Eye (tissue), 1 donor: ENCODE measurements at regions not wholly inside any gene's neighbourhood (a gene's known extent, or its start where the extent isn't known, plus 50 kb on each side); places are given as distances from the start of the nearest gene placed in this dataset.

Experiments used
- DNase-seq: peaks from one replicate; pipeline ENCODE4 v3.0.0-alpha.2; 2015

DNA sequence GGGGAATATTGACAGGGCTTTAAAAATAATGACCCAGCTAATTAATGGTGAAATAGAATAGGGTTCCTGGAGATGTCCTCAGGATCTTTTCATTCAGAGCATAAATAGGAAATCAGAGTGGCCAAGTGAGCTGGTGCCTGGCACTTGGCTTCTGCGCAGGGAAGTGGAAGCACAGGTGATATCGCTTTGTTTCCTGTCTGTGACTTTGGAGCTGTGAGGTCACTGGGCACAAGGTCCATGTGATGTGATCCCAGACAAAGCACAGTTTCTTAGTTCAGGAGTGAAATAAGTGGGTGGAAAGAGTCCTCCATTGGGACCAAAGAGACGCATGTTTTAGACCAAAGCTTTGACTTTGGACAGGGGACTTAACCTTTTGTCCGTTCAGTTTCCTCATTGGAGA is 338.3 kb downstream of the CYRIA start:
- no peak for DNase-seq

DNA sequence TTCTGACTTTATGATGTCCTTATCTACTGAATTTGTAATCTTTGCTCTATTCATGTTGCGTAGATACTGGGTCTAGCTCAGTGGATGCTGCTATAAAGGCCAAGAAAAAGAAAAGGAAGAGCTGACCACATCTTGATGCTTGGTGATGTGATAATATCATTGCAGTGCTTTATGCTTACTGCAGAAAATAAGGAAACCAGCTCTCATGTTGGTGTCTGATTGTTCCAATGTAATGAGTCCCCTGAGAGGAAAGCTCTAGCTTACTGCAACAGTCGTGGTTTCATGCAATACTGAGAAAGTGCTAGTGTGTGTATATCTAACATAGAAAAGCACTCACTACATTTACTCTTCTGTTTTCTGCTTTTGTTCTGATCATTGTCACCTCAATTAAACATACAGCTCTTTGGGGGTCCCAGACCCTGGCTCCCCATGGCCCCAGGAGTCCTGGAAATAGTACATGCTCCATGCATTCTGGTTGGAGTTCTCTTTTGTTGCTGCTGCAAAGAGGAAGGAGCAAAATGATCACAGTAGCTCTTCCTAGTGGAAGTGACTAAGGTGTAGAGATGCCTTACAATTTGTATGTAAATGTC is 338.8 kb downstream of the CYRIA start:
- no peak for DNase-seq

DNA sequence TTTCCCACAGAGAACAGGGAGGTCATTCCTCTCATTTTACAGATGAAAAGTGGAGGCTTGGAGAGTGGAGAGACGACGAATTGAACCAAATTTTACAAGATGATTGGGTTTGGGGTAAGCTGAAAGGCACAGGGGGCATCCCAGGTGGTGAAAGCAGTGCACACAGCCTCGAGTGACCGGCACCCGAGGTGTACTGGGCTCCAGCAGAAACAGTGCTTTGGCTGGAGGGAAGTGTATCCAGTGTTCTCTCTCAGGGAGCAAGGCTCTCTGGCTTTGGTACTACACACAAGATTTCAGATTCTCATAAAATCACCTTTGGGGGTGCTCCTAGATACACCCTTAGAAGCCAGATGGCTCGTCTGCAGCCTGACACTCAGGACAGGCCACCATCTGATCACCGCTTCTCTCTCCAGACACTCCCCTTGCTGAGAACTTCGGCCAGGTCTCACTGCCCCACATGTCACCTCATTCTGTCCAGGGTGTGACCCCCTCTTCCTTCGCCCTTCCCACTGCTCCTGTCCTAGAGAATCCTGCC is 339.6 kb downstream of the CYRIA start:
- DNase-seq, result no peak

DNA sequence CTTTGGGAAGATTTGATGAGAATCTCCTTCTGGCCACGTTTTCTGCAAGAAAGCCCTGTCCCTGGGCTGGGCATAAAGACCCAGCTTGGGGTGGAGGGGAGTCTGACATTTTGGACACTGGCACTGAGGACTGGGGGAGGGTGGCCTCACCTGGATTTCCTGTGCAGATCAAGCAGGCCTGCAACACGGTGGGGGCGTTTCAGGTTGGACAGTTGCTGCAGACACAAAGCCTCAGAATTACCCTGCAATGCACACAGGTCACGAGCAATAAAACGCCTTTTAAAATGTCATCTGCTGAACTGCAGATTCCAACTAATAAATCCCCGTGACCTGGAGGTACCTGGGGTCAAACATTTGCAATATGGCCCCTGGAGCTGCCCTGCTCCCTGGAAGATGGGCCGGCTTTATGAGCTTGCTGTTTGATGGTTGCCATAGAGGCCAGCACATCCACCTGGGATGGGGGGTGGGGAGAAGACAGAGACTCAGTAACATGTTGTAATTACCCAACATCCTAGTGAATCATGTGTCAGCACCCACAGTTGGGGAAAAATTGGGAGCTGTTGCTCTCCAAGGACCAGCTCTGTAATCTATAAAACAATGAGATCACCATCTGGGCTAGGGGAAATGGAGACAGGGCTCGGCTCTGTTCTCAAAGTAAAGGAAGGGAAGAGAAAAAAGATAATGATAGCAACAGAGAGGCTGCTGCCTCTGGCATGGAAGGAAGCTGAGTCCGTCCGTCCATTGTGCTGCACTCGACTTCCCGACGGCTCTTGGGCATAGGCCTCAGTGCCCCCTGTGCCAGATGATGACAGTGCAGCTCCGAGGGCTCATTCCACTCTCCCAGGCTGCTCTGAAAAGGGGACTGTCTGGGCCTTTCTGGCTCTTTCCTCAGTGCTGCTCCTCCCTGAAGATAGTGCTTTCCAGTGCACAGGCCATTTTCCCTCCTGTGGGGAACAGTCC is 340.3 kb downstream of the CYRIA start:
- no peak for DNase-seq

DNA sequence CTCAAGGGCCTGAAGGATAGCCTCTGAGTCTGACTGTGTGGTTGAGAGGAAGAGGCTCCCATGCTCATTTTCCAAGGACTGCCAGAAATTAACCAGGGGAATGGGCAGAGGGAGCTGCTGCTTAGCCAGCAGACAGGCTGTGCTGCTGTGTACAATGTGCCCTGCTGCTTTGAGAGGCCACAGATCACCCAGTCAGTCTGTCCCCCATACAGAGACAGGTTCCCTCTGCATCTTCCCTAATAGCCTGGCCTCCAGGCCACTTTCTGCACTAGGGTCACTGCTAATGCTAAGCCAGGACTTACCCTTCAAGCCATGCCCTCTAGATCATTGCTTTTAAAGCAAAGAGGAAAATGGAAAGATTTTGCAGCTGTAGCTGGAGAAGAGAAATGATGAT is 341.1 kb downstream of the CYRIA start:
- DNase-seq, result no peak

DNA sequence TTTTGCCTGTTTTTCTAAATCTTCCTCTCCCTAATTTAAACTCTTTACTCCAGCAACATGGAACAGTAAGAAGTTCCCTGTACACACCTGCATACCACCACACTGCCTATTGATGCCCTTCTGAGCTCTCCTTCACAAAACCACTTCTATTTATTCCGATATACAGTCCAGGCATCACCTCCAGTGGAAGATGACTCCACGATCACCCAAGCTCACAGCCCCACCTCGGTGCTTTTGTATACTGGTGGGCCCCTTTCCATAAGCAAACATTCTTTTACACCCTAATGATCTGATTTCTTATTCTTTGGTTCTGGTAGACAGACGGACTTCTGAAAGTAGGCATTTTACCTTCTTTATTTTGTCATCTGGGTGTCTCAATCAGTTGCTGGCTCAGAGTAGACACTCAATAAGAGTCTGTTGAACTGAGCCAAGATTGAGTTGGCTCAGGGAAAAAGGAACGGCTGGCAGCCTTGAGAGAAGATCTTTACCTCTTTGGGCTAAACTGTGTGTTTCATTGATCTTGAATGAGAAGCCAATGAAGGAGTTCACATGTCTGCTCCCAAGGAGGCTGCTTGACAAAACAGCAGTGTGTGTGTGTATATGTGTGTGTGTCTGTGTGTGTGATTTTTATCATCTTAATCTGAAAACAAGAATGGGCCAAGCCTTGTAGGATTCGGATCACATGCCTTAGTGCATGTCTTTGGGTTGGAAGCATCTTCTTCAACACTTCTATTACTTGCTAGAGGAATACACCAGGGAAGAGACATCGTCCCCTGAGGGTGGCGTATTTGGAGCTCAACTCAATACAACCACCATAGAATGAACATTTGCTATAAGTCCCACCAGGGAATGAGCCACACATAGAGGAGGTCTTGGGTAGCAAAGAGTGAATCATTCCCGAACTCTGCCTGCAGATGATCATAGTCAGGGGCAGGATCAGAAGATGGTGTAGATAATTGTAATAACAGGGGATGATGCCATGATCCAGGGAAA is 341.8 kb downstream of the CYRIA start:
- no peak for DNase-seq

DNA sequence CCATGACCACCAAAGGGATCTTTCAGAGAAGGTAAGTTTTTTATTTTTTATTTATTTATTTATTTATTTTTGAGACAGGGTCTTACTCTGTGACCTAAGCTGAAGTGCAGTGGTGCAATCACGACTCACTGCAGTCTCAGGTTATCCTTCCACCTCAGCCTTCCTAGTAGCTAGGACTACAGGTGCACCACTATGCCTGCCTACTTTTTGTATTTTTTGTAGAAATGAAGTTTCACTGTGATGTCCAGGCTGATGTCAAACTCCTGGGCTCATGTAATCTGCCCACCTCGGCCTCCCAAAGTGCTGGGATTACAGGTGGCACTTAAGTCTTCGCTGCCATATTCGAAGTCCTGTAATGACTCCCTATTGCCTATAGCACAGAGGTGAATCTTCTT is 342.5 kb downstream of the CYRIA start:
- DNase-seq, result no peak

DNA sequence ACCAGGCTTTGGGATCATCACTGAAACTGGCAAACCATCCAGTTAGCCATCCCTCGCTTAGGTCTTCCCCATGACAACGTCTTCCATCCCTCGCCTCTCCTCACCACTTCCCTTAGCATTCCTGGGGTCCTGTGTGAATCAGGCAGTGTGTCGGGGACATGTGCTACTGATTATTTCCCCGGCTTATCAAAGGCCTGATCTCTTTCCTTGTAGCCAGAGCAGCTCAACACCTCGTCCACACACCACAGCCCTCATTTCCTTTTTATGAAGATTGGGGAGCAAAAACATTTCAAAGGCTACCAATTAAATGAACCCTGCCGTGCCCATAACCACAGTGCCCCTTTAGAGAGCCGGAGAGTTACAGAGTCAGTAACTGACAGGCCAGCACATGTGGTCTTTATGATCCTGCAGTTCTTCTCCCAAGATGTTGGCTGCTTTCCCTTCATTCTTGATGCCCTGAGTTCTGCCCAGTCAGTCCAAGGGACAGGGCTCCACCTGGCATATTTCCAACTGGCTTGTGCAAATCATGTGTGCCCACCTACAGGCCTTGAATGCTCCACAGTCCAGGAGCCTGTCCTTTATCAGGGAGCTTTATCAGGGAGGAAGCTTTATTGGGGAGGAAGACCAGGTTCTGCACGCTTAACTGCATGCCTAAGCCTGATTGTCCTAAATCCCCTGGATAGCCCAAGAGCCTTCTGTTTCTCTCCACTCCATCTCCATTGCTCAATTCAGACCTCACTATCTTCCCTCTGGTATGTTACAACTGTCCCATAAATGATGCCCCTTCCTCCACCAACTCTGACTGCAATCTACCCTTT is 343.1 kb downstream of the CYRIA start:
- DNase-seq, result no peak

DNA sequence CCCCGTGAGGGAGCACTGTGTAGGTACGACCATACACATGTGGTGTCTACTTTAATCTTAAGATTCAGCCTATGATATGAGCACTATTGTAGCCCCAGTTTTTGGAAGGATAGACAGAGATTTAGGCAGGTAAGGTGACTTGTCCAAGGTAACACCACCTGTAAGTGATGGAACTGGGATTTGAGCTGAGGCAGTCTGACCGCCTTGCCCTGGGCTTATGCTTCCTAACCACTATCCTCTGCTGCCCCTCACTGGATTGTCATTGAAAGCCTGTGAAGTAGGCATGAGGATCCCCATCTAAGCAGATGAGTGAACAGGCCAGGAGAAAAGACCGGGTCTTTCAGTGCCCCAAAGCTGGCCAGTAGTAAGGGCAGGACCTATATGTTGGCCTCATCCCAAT is 343.8 kb downstream of the CYRIA start:
- peak; percentile 56 for DNase-seq

DNA sequence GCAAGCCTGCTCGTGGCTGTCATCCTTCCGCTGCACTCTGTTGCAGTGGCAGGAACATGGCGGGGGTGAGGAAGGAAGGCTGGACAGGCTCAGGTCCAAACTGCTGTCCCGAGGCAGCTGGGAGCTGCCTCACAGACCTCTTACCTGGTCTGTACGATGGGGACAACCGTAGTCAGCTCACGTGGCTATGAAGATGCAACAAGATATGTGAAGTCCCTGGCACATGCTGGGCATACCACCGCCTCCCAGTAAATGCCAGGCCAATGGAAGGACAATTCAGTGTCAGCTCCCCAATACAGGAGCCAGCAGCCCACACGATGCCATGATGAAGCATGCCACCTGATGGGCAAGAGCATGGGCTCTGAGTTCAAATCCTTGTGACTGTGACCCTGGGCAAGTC is 344.4 kb downstream of the CYRIA start:
- no peak for DNase-seq

DNA sequence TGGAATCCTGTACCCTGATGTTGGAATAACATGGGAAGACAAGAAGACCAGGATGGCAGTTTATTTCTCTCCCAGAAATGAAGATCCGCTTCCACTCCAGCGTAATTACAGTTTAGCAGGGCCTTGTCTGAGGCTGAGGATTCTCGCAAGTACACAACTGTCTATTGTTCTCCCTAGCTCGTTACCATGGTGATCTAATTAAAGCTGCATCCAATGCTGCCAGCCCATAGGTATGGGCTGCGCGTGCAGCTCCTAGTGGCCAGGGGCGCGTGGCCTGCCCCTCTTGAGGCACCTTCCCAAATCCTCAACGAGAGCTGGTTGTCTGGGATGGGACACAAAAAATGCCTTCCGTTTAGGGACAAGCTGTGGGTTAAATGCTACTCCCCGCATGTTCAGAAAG is 344.9 kb downstream of the CYRIA start:
- peak; percentile 87 for DNase-seq

DNA sequence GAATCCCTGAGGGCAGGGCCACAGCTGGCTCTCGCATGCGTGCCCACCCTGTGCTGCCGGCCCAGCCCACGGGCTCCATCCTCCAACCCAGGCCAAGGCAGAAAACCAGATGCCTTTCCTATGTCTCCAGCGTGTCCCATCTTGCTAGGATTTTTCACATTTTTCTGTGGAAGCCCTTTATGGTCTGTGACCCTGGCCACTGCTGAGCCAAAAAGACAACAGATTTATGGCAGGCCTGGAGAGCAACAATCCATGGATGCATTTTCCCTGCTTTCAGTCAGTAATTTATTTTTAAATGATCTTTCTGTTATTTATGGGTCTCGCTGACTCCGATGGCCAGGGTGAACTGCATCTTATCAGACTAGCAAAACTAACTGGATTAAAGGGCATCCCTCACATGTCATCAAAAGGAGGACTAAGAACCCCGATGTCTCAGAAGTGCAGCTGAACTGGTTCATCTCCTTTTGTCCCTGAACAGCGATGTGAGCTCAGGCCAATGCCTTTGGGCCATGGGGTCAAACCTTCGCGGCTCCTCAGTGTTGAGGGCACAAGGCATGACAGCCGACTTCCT is 346.0 kb downstream of the CYRIA start:
- no peak for DNase-seq

DNA sequence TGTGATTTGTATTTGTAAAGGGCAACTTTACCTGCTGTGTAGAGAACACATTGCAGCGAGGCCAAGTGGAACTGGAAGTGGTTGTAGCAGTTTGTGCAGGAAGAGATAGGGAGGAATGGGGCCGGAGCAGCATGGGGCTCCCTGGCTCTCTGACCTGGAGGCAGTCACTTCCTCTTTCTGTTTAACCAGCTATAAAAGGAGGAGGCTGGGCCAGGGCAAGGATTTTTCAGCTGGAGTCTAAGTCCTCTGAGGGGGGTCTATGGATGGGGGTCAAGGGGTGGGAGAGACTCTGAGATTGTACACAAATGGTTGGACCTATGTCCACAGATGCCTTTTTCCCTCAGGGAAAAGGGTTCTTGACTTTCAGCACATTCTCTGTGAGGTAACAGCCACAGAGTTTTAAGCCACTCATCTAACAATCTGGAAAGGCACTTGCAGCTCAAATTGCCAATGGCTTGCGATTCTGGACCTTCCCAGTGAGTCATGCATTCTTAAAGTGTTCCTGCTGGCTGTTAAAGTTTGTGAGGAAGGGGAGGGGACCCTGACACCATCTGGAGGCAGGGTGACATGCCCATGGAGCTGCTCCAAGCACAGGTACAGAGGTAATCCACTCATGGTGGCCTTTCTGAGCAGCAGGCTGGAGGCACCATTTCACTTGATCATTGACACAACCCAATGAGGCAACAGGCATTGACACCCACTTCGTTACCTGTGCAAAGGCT is 347.0 kb downstream of the CYRIA start:
- DNase-seq, result no peak

DNA sequence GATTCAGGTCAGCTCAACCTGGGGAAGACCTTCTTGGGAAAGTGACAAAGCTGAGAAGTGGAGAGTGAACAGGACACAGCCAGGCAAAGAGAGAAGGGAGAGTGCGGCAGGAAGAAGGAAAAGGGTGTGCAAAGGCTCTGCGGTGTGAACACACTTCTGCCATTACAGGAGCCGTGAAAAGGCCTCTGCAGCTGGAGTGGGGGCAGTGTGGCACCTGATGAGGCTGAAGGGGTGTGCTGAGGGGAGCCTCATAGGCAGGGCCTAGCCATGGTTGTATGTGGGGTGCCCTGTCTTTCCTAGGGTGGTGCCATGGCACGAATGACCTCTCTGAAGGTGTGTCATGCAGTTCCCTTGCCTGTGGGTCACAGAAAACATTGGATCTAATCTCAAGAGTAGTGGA is 347.6 kb downstream of the CYRIA start:
- DNase-seq, result no peak

DNA sequence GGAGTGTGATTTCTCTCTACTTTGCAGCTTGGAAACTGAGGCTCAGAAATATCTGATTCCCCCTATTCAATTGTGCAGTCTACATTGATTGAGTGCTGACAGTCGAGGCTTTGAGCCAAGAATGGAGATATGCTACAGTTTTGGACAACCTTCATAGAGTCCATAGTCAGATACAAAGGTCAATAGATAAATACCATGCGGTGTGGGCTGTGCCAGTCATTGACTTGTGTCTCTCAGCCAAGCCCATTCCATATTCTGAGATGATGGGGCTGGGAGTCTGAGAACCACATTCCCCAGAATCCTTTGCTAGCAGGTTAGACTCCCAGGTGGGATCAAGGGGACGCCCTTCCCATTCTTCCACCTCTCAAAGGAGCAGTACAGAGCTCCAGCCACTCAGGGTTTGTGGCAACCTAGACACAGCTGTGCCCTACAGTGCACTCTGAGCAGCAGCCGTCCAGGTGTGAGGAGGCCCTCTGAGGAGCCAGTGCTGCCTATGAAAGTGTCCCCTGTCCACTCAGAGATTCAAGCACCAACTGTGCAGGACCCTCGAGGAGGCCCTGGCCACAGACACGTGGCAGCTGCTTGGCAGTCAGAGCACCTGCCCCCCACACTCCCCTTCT is 348.3 kb downstream of the CYRIA start:
- DNase-seq, result no peak

DNA sequence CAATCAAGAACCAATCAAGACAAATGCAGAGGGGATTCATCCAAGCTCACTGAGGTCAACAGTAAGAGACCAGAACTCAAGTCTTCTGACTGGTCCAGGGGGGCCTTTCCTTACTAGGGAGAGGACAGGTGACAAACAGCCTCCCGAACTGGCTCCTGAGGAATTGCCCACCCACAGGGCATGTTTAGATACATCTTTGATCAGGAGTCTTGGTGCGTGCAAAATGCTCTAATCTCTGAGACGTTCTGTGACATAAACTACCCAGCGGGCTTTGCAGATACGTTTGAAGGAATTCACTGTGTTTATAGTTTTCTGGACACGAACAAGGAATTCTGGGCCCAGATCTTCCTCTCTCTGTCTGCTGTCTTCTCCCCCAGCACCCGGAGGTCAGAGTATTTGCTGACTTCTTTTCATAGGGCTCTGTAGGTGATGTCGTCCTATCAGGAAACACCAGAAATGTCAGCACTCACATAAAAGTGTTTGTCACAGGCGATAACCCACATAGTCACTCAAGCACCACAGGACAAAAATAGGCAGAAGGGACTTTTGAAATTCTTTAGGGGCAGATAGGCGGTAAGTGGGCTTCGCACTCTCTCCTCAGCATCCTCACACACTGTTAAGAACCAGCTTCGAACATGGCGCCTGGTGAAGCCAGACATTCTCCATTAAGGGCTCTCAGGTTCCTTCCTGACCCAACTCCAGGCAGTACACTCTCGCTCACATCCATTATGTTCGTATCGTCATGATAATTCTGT is 349.0 kb downstream of the CYRIA start:
- no peak for DNase-seq

DNA sequence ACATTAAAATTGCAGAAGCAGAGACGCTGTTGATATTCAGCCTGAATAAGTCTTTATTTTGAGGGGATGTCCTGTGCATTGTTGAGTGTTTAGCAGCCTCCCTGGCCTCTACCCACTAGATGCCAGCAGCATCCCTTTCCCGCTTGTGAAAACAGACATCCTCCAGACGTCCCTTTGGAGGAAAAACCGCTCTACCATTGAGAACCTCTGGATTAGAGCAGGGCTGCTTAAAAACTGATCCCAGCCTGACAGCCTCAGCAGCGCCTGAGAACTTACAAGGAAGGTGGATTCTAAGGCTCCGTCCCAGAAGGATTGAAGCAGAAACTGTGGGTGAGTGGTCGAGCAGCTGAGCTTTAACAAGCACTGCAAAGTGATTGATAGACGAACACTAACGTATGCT is 349.7 kb downstream of the CYRIA start:
- DNase-seq, result no peak

DNA sequence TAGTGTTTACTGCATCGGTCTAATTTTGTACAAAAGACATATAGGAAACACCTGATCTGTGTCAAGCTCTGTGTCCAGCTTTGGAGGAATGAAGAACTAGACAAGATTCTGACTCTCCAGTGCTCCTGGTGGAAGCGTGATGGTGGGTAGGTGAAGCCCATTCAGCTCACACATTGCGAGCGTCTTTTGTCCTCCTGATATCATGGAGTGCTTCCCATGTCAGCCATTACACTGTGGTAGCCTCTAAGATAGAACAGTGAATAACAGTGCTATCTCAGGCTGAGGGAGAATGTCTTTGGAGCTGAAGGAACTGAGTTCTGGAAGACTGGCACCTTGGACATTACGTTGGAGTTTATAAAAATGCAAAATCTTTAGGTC is 350.2 kb downstream of the CYRIA start:
- DNase-seq, result no peak

DNA sequence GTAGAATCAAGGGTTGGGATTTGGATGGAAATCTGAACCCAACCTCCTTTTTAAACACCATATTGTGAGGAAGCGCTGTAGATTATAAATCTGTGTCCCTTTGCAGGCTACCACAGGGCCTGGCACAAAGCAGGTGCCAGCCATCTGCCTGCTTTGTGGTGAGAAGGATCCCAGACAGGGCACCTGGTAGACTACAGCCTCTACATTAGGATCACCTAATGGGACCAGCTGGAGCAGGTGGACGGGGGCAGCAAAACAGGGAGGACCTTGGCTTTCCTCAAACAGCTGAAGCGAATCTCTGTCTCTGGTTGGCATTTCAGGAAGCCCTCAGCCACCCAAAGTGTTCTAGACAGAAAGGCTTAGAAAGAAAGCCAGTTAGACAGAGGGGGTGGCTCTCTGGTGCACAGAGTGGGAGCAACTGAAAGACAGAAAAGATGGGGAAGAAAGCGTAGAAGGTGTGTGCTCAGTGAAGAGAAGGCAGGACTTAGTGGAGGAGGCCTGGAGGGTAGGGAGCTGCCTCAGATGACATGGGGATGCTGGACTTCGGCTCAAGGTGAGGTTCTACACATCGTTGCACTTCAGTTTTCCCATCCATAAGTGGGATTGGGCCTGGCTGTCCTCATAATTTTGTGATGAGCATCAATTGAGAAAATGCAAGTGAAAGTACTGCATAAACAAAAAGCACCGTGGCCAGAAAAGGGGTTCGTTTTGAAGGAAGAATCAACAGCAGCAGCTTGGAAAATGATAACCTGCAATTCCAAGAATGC is 350.8 kb downstream of the CYRIA start:
- DNase-seq, result no peak
